ENCODE measurements at regions not wholly inside any gene's neighbourhood (a gene's known extent, or its start where the extent isn't known, plus 50 kb on each side); places are given as distances from the start of the nearest gene placed in this dataset.
"Not testable (repeated sequence)": the region's sequence is repeated elsewhere in the genome, so short reads cannot be mapped to it uniquely, and the experiment has no call there.

- not testable (repeated sequence) for TF ChIP-seq POLR2A (IDR thresholded peaks at IDR 0.05; ENCODE audit: borderline replicate concordance, extremely low read depth, insufficient read depth, insufficient read length); EGR1 (IDR thresholded peaks at IDR 0.05; ENCODE audit: low read depth); EZH2 (IDR thresholded peaks at IDR 0.05); CEBPB (IDR thresholded peaks at IDR 0.05; ENCODE audit: low read depth); SRF (IDR thresholded peaks at IDR 0.05; ENCODE audit: low read depth)
- TF ChIP-seq, protein P1, sequence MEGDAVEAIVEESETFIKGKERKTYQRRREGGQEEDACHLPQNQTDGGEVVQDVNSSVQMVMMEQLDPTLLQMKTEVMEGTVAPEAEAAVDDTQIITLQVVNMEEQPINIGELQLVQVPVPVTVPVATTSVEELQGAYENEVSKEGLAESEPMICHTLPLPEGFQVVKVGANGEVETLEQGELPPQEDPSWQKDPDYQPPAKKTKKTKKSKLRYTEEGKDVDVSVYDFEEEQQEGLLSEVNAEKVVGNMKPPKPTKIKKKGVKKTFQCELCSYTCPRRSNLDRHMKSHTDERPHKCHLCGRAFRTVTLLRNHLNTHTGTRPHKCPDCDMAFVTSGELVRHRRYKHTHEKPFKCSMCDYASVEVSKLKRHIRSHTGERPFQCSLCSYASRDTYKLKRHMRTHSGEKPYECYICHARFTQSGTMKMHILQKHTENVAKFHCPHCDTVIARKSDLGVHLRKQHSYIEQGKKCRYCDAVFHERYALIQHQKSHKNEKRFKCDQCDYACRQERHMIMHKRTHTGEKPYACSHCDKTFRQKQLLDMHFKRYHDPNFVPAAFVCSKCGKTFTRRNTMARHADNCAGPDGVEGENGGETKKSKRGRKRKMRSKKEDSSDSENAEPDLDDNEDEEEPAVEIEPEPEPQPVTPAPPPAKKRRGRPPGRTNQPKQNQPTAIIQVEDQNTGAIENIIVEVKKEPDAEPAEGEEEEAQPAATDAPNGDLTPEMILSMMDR (IDR thresholded peaks at IDR 0.05 in 2 of 3, conservative IDR thresholded peaks at IDR 0.05 in 1 of 3; ENCODE audit: borderline replicate concordance in 1 of 3, insufficient read depth in 1 of 3, low read depth in 2 of 3, low read length in 2 of 3) = not testable (repeated sequence)
These were observed 58.8 kb upstream of the RABL2A start for GRCh38 chr2:113568231-113568630.
